ENCODE measurements at regions not wholly inside any gene's neighbourhood (a gene's known extent, or its start where the extent isn't known, plus 50 kb on each side); places are given as distances from the start of the nearest gene placed in this dataset.

DNA sequence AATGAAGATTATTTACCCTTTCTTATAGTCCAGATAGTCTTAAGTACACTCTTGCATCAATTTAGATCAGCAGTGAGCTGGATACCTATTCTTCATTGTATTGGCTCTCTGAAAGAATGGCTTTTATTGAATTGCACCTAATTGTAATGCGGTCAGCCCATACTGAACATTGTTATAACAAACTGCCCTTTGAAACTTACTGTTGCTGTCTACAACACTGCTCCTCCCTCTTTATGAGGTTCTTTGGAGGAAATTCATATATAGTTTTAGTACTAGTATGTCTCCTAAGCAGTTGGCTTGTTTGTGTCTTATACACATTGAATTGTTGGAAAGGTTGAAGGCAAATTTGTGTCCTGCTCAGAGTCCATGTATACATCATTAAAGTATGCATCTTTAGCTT is 66.5 kb upstream of the UGP2 start:
- Mint-ChIP-seq H3K4me3 (no peak overlapping the region), H3K9me3 (peaks cover 0 to 4% of the 10 kb centered on the region in 2 donors), H3K4me1 (no peaks in the 10 kb centered on the region), H3K27me3 (no peaks in the 10 kb centered on the region), H3K27ac (no peak overlapping the region)
- no peak for ATAC-seq
- no peak for DNase-seq

DNA sequence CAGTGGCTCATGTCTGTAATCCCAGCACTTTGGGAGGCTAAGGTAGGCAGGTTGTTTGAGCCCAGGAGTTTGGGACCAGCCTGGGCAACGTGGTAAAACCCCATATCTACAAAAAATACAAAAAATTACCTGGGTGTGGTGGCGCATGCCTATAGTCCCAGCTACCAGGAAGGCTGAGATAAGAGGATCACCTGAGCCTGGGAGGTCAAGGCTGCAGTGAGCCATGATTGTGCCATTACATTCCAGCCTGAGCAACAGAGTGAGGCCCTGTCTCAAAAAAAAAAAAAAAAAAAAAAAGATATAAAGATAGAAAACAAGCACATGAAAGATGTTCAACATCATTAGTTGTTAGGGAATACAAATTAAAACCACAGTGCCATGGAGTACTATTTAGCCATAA is 65.3 kb upstream of the UGP2 start:
- Mint-ChIP-seq H3K27ac (no peak overlapping the region), H3K4me3 (no peak overlapping the region), H3K9me3 (peaks cover 0 to 4% of the 10 kb centered on the region in 2 donors), H3K4me1 (no peaks in the 10 kb centered on the region), H3K27me3 (no peaks in the 10 kb centered on the region)
- ATAC-seq (no peak), DNase-seq (no peak)

DNA sequence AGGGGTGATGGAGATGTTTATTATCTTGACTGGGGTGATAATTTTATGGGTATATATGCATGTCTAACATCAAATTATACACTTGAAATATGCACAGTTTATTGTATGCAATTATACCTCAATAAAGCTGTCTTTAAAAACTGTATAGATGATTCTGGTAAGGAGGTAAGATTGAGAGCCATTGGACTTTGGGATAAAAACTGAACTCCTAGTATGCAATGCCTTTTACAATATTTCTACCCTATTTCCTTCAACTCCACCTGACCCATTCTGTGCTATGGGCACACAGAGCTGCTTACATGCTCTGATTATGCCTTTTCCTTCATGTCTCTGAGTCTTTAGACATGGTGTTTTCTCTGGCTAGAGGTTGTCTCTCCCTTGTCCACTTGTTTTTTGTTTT is 63.9 kb upstream of the UGP2 start:
- DNase-seq (no peak), ATAC-seq (no peak)
- H3K4me3 Mint-ChIP-seq: no peak overlapping the region
- H3K4me1 Mint-ChIP-seq: no peaks in the 10 kb centered on the region
- H3K9me3 Mint-ChIP-seq: peaks cover 0 to 4% of the 10 kb centered on the region in 2 donors
- no peaks in the 10 kb centered on the region for H3K27me3 Mint-ChIP-seq
- H3K27ac Mint-ChIP-seq: no peak overlapping the region

DNA sequence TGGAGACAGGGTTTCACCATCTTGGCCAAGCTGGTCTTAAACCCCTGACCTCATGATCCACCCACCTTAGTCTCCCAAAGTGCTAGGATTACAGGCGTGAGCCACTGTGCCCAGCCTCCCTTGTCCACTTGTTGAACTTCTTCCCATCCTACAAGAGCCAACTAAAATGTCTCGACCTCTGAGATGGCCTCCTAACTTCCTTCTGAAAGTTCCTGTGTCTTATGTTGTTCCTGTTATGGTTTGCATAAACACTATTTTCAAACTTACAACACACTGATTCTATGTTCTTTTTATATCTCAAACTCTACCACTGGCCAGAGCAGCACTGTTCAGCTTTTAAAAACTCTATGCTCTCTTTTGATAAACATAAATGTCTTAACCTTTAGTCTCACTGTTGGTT is 63.3 kb upstream of the UGP2 start:
- Mint-ChIP-seq H3K27me3 (no peaks in the 10 kb centered on the region), H3K9me3 (peaks cover 0 to 4% of the 10 kb centered on the region in 2 donors), H3K27ac (no peak overlapping the region), H3K4me1 (no peaks in the 10 kb centered on the region), H3K4me3 (no peak overlapping the region)
- no peak for ATAC-seq
- no peak for DNase-seq

DNA sequence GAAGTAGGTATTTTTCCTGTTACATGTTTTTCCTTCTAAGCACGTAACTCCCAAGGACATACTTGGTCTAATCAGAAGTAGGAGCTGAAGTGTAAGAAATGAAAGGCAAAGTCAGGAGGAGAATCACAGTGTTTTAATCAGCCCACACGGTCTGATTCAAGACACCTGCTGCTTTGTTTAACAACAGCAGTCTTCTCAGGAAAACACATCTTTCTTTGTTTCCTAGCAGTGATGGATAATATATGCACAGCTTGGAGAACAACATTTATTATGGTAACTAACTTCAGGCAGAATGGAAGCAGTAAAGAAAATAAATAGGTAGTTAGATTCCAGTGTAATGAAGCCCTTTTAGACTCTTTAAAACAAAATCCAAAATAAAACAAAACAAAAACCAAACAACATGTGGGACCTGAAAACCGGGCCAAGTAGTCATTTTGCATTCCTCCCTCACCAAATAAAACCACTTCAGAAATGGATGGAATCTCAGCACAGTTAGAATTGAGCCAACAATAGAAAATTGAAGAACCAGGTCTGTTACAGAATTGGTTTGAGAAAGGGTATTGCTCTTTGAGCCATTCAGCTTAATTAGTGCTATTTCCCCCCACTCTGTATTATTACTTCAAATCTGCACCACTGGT is 61.1 kb upstream of the UGP2 start:
- no peak for DNase-seq
- Mint-ChIP-seq H3K27me3 (no peaks in the 10 kb centered on the region), H3K9me3 (peaks cover 0 to 4% of the 10 kb centered on the region in 2 donors), H3K27ac (no peak overlapping the region), H3K4me3 (no peak overlapping the region), H3K4me1 (no peaks in the 10 kb centered on the region)
- ATAC-seq: no peak

DNA sequence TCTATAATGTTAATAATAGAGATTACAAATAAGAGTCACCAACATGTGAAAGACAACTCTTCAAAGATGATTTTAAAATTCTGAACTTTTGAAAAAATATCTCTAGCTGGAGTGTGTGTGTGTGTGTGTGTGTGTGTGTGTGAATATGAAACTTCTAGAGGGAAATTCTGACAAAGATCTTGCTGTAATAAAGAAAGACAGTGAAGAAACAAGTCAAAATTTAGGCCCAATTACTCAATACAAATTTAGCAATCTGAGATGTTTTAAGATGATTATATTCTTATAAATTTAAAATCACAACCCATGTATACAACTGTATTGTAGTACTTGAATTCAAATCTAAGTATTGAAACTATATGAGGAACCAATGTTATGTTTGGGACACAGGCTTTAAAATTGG is 57.2 kb upstream of the UGP2 start:
- Mint-ChIP-seq H3K4me3 (no peak overlapping the region), H3K9me3 (no peaks in the 10 kb centered on the region), H3K27me3 (no peaks in the 10 kb centered on the region), H3K27ac (no peak overlapping the region), H3K4me1 (no peaks in the 10 kb centered on the region)
- DNase-seq (no peak), ATAC-seq (no peak)

DNA sequence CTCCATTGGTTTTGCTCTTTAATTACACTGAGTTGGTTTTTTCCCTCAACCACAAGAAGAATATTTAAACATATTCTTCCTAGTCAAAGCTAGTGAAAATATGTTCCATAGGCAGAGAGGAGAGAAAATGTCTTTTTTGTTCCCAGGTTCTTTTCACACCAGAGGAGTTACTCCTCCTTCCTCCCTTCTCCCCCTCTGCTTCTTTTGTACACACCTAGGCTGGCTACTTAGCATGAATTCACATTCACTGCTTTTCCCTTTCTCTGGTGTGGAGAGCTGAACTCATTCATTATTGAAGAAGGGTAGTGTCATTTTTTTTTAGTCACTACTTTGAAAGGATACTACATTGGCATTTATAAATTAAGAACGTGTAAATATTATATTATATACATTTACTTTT is 56.6 kb upstream of the UGP2 start:
- no peak overlapping the region for H3K4me3 Mint-ChIP-seq
- DNase-seq (no peak), ATAC-seq (no peak)

DNA sequence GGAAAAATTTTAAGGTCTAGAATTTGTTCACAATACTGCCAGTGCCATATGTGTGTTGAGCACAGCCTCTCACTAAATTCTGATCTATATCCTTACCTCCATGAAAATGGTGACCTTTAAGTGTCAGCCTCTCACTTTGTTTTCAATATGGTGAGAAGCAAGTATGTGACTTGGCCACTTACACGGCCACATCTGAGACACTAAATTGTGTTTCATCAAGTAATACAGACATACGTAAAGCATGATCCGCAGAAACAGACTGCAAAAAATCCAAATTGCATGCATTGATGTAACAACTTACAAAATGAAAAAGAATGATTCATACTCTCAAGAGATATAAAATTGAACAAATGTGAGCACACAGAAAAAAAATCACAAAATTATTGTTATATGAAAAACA is 55.2 kb upstream of the UGP2 start:
- H3K27me3 Mint-ChIP-seq: no peaks in the 10 kb centered on the region

More for the DNA sequence above, 56.6 kb upstream of the UGP2 start:
- H3K27me3 Mint-ChIP-seq: no peaks in the 10 kb centered on the region
- H3K9me3 Mint-ChIP-seq: no peaks in the 10 kb centered on the region
- no peak overlapping the region for H3K27ac Mint-ChIP-seq
- peaks cover 3% of the 10 kb centered on the region for H3K4me1 Mint-ChIP-seq

DNA sequence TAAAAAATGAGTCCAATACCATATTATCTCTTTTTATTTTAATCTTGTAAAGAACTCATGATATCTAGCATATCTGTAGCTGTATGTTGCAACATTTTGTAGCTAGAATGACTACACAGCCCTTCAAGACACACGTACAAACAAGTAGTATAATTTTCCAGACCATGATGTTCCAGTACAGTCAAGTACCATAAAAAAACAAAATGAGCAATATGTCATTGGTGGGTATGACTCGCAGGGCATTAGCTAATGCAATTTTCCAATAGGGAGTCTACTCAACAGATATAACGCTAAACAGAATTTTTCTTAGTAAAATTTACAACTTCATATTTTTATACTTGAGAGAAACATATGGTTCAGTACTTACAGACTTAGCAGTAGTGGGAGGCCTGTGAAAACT is 53.6 kb upstream of the UGP2 start:
- H3K9me3 Mint-ChIP-seq: peaks cover 7 to 9% of the 10 kb centered on the region in 2 donors
- H3K27me3 Mint-ChIP-seq: no peaks in the 10 kb centered on the region
- peaks cover 14% of the 10 kb centered on the region for H3K4me1 Mint-ChIP-seq
- H3K4me3 Mint-ChIP-seq: no peak overlapping the region
- DNase-seq (no peak), ATAC-seq (no peak)
- H3K27ac Mint-ChIP-seq: no peak overlapping the region

More for the DNA sequence above, 55.2 kb upstream of the UGP2 start:
- DNase-seq (no peak), ATAC-seq (no peak)
- Mint-ChIP-seq H3K9me3 (no peaks in the 10 kb centered on the region), H3K27ac (no peak overlapping the region), H3K4me3 (no peak overlapping the region), H3K4me1 (peaks cover 5% of the 10 kb centered on the region)

DNA sequence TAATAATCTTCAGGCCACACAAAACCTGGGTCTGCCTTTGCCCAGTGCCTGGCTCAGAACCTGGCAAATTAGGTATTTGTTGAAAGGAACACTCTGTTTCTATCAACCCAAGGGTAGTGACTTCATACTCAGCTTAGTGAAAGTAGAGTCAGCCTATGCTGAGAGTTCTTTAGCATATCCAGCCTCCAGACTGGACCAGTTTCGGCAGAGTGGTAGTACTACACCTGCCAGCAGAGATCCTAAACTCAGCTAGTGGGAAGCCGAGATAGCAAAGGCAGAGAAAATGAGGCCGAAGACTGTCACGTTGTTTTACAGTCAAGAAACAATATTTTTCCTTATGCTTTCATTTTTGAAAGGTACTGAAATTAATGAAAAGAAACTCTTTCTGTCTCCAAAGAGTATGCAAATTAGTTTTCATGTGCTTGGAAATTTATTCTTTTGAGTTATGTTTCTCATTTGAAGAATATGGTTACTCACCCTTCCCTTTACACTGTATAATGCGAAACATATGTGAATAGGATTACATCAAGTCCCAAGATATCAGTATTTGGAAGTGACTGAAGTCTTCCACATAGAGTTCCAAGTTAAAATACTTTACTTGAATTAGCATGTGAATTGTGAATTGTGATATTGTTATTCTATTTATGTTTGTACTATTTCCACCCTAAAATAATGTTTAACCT is 52.2 kb upstream of the UGP2 start:
- Mint-ChIP-seq H3K27ac (no peak overlapping the region), H3K9me3 (peaks cover 7 to 9% of the 10 kb centered on the region in 2 donors), H3K4me3 (no peak overlapping the region), H3K4me1 (peaks cover 14% of the 10 kb centered on the region), H3K27me3 (no peaks in the 10 kb centered on the region)
- DNase-seq: no peak
- no peak for ATAC-seq

DNA sequence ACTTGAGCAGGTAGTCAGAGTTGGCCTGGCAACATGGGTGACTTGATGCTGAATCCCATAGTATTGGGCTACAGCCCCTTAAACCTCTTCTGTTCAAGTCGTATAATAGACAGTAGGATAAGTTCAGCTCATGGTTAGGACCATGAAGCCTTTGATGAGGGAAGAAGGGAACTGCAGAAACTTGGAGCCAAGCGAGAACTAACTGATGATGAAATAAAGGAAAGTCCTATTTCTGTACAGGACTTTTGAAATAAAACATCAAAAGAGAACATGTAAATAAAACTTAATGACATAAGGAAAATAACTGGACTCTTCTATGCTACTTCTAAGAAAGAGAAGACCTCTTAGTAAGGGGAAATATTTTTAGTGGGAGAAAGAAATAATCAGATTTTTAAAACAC is 51.2 kb upstream of the UGP2 start:
- H3K4me1 Mint-ChIP-seq: peaks cover 14% of the 10 kb centered on the region
- no peak overlapping the region for H3K27ac Mint-ChIP-seq
- no peak overlapping the region for H3K4me3 Mint-ChIP-seq
- peaks cover 7 to 9% of the 10 kb centered on the region in 2 donors for H3K9me3 Mint-ChIP-seq
- ATAC-seq: no peak
- no peak for DNase-seq
- no peaks in the 10 kb centered on the region for H3K27me3 Mint-ChIP-seq

DNA sequence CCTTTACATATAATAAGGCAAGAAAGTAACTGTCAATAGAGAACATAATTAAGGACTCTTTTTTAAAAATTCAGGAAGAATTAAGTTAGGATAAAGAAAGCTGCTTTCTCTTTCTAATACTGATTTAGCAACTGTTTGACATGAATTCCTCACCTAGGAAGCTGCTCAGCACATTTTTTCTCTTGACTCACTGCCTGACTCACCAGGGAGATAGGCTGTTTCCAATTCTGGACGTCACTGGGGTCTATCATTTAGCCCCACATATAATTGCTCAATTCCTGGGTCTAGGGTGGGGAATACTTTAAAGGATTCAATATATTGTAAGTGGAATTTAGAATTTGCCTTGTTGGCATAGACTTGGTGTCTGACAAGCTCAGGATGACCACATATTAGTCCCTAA is 50.8 kb upstream of the UGP2 start:
- DNase-seq (no peak), ATAC-seq (no peak)
- no peak overlapping the region for H3K4me3 Mint-ChIP-seq
- H3K27ac Mint-ChIP-seq: no peak overlapping the region
- H3K4me1 Mint-ChIP-seq: peaks cover 14% of the 10 kb centered on the region
- H3K9me3 Mint-ChIP-seq: peaks cover 7 to 9% of the 10 kb centered on the region in 2 donors
- H3K27me3 Mint-ChIP-seq: no peaks in the 10 kb centered on the region

DNA sequence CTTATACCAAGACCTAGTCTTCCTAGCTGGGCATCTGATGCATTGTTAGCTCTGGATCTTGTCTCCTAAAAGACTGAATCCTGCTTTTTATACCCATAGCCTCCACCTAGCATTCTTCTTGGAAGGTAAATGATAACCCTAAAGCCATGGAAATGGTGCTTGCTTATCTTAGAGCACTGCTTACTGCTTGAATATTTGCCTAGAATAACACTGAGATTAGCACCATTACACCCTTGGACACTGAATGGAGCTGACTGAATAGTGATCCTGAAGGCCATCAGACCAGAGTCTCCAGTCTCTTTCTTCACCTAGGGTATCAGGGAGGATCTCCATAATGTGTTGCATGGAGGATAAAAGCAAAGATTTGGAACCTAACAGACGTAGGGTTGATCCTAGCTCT is 50.3 kb upstream of the UGP2 start:
- Mint-ChIP-seq H3K4me3 (no peak overlapping the region), H3K27me3 (no peaks in the 10 kb centered on the region), H3K9me3 (peaks cover 7 to 9% of the 10 kb centered on the region in 2 donors), H3K27ac (no peak overlapping the region), H3K4me1 (peaks cover 14% of the 10 kb centered on the region)
- no peak for DNase-seq
- ATAC-seq: no peak
